H1 (cell line): ENCODE measurements at regions not wholly inside any gene's neighbourhood (a gene's known extent, or its start where the extent isn't known, plus 50 kb on each side); places are given as distances from the start of the nearest gene placed in this dataset.

Source experiments
- CTCF ChIA-PET: fragments of 300-600 bp; sonication (Branson Sonifier 250); formaldehyde crosslinking; loops from one replicate; lab custom pipeline; 2021; ENCODE audit not compliant: partially characterized antibody; lab: Charles Lee
- POLR2A ChIA-PET: fragments of 300-600 bp; sonication (Branson Sonifier 250); formaldehyde crosslinking; loops from one replicate; lab custom pipeline; 2021; ENCODE audit warnings: inconsistent platforms; ENCODE audit not compliant: partially characterized antibody; lab: Charles Lee
- DNase-seq, 2 experiments: peaks; one replicate each; pipeline versions ENCODE4 v3.0.0 to v3.0.0-alpha.2; 2010 to 2022; ENCODE audit warnings: low spot score in 2 of 2, low read depth in 1 of 2, mixed read lengths in 1 of 2
- FAIRE-seq: peaks from 2 replicates; lab custom pipeline; 2011; peaks lifted over from hg19 to GRCh38; lab: Jason Lieb, UNC
- H2AFZ ChIP-seq: 2 replicates; pipeline ENCODE4 v1.8.1; 2012; ENCODE audit warnings: low read length, inconsistent platforms
- H2AK5ac ChIP-seq: 2 replicates; pipeline ENCODE4 v1.6.1; 2013; ENCODE audit warnings: low read depth, low read length
- H2BK120ac ChIP-seq: replicated peaks from 2 replicates; pipeline ENCODE3; 2013; ENCODE audit warnings: low read depth, low read length, inconsistent platforms
- H2BK12ac ChIP-seq: 2 replicates; pipeline ENCODE4 v1.6.1; 2013; ENCODE audit warnings: low read depth, low read length
- H2BK15ac ChIP-seq: 2 replicates; pipeline ENCODE4 v1.6.1; 2013; ENCODE audit warnings: low read length
- H2BK20ac ChIP-seq: 2 replicates; pipeline ENCODE4 v1.6.1; 2013; ENCODE audit warnings: low read length
- H2BK5ac ChIP-seq: 2 replicates; pipeline ENCODE4 v1.6.1; 2013; ENCODE audit warnings: low read depth, low read length
- H3K14ac ChIP-seq: 2 replicates; pipeline ENCODE4 v1.6.1; 2013; ENCODE audit warnings: inconsistent platforms; ENCODE audit not compliant: insufficient read length
- H3K18ac ChIP-seq: 2 replicates; pipeline ENCODE4 v1.6.1; 2013; ENCODE audit warnings: low read length; ENCODE audit errors: extremely low read depth
- H3K23ac ChIP-seq: 2 replicates; pipeline ENCODE4 v1.6.1; 2013; ENCODE audit warnings: inconsistent platforms; ENCODE audit not compliant: insufficient read length
- H3K23me2 ChIP-seq: 2 replicates; pipeline ENCODE4 v1.6.1; 2013; ENCODE audit warnings: low read depth, low read length
- H3K27ac ChIP-seq: 2 replicates; pipeline ENCODE4 v1.6.1; 2011; ENCODE audit warnings: low read depth, low read length, inconsistent platforms
- H3K27me3 ChIP-seq, 4 experiments: replicated peaks in 1 of 4; 1 replicate in 1 of 4; 2 replicates in 3 of 4; pipeline versions ENCODE4 v1.6.1 to v1.8.1; 2011 to 2013; ENCODE audit warnings: low read length in 3 of 4, mild to moderate bottlenecking in 3 of 4, inconsistent platforms in 2 of 4, mixed read lengths in 2 of 4, moderate library complexity in 1 of 4; ENCODE audit not compliant: control insufficient read depth in 3 of 4, insufficient read depth in 3 of 4; ENCODE audit errors: extremely low read depth in 1 of 4
- H3K36me3 ChIP-seq, 4 experiments: 2 replicates each; pipeline versions ENCODE4 v1.6.1 to v1.8.1; 2011 to 2013; ENCODE audit warnings: mild to moderate bottlenecking in 4 of 4, low read length in 3 of 4, moderate library complexity in 2 of 4, control low read depth in 1 of 4, inconsistent platforms in 1 of 4; ENCODE audit not compliant: insufficient read depth in 4 of 4, control insufficient read depth in 2 of 4
- H3K4ac ChIP-seq: replicated peaks from 2 replicates; pipeline ENCODE3; 2013; ENCODE audit warnings: low read length, low read depth, mixed read lengths, inconsistent platforms; ENCODE audit not compliant: insufficient read length
- H3K4me1 ChIP-seq, 4 experiments: replicated peaks in 1 of 4; 1 replicate in 1 of 4; 2 replicates in 3 of 4; pipeline versions ENCODE4 v1.6.1 to v1.8.1; 2011 to 2013; ENCODE audit warnings: low read length in 3 of 4, inconsistent platforms in 2 of 4, mixed read lengths in 1 of 4; ENCODE audit not compliant: insufficient read depth in 4 of 4, control insufficient read depth in 3 of 4
- H3K4me2 ChIP-seq, 2 experiments: 2 replicates each; pipeline versions ENCODE4 v1.6.1 to v1.8.1; 2011 to 2013; ENCODE audit warnings: low read depth in 2 of 2, low read length in 2 of 2, control low read depth in 1 of 2, inconsistent platforms in 1 of 2, mild to moderate bottlenecking in 1 of 2; ENCODE audit not compliant: insufficient read depth in 1 of 2
- H3K4me3 ChIP-seq, 4 experiments: fragments of 200-600, 300-600 bp in 1 of 4; sonication (generic), shearing (Covaris generic), sonication (Bioruptor Twin) in 1 of 4; 2 replicates each; pipeline versions ENCODE4 v1.5.1 to v1.8.1; 2011 to 2016; ENCODE audit warnings: low read length in 4 of 4, low read depth in 3 of 4, control low read depth in 2 of 4, inconsistent platforms in 2 of 4, mild to moderate bottlenecking in 2 of 4, mixed read lengths in 1 of 4, moderate library complexity in 1 of 4; ENCODE audit not compliant: insufficient read depth in 2 of 4; ENCODE audit errors: extremely low read depth in 1 of 4
- H3K56ac ChIP-seq: replicated peaks from 2 replicates; pipeline ENCODE3; 2013; ENCODE audit warnings: low read depth, mild to moderate bottlenecking, mixed read lengths, low read length, inconsistent platforms; ENCODE audit not compliant: insufficient read length
- H3K79me1 ChIP-seq: 2 replicates; pipeline ENCODE4 v1.6.1; 2013; ENCODE audit warnings: low read depth, low read length, control low read depth
- H3K79me2 ChIP-seq, 2 experiments: 2 replicates each; pipeline versions ENCODE4 v1.6.1 to v1.8.1; 2012 to 2013; ENCODE audit warnings: low read length in 2 of 2, mild to moderate bottlenecking in 2 of 2, inconsistent platforms in 1 of 2; ENCODE audit not compliant: insufficient read depth in 2 of 2, control insufficient read depth in 1 of 2
- H3K9ac ChIP-seq, 4 experiments: replicated peaks in 1 of 4; 1 replicate in 1 of 4; 2 replicates in 3 of 4; pipeline versions ENCODE4 v1.6.1 to v1.8.1; 2011 to 2013; ENCODE audit warnings: low read depth in 3 of 4, low read length in 3 of 4, control low read depth in 2 of 4, mild to moderate bottlenecking in 2 of 4, moderate library complexity in 2 of 4, inconsistent platforms in 1 of 4; ENCODE audit errors: extremely low read depth in 1 of 4
- H3K9me3 ChIP-seq, 2 experiments: 2 replicates each; pipeline versions ENCODE4 v1.6.1 to v1.8.1; 2012 to 2013; ENCODE audit warnings: mild to moderate bottlenecking in 2 of 2, moderate library complexity in 2 of 2, control low read depth in 1 of 2, inconsistent platforms in 1 of 2, low read depth in 1 of 2, low read length in 1 of 2, mixed read lengths in 1 of 2; ENCODE audit not compliant: insufficient read depth in 2 of 2
- H4K20me1 ChIP-seq, 2 experiments: replicated peaks in 1 of 2; 2 replicates each; pipeline versions ENCODE3 to v1.8.1; 2011 to 2013; ENCODE audit warnings: inconsistent platforms in 2 of 2, low read length in 2 of 2, mild to moderate bottlenecking in 1 of 2; ENCODE audit not compliant: insufficient read depth in 2 of 2, control insufficient read depth in 1 of 2
- H4K5ac ChIP-seq: 2 replicates; pipeline ENCODE4 v1.6.1; 2013; ENCODE audit warnings: low read length, low read depth, mixed read lengths, inconsistent platforms; ENCODE audit not compliant: insufficient read length
- H4K8ac ChIP-seq: 2 replicates; pipeline ENCODE4 v1.8.0; 2013; ENCODE audit warnings: mild to moderate bottlenecking, moderate library complexity, low read length, inconsistent platforms; ENCODE audit not compliant: insufficient read depth; ENCODE audit errors: extremely low read depth
- H4K91ac ChIP-seq: replicated peaks from 2 replicates; pipeline ENCODE3; 2013; ENCODE audit warnings: low read length, mixed read lengths, inconsistent platforms; ENCODE audit not compliant: insufficient read length
- BACH1 ChIP-seq: IDR thresholded peaks from 2 replicates; pipeline ENCODE4 v1.6.1; 2012; ENCODE audit warnings: low read length, improper control_type of control experiment
- BCL11A ChIP-seq, 2 experiments: IDR thresholded peaks; one replicate each; pipeline ENCODE4 v1.6.1; 2011; ENCODE audit warnings: low read depth in 2 of 2, low read length in 2 of 2, mild to moderate bottlenecking in 2 of 2
- CBX8 ChIP-seq: fragments of 300-800, 300-1000 bp; sonication (generic); IDR thresholded peaks from 2 replicates; pipeline ENCODE4 v1.7.1; 2016; ENCODE audit warnings: low read depth, low read length, borderline replicate concordance
- CHD1 ChIP-seq: IDR thresholded peaks from 2 replicates; pipeline ENCODE4 v1.6.1; 2012; ENCODE audit warnings: low read depth, low read length, improper control_type of control experiment
- FOSL1 ChIP-seq: IDR thresholded peaks from 2 replicates; pipeline ENCODE4 v1.6.1; 2011; ENCODE audit warnings: mild to moderate bottlenecking, low read depth, low read length, moderate library complexity; ENCODE audit not compliant: insufficient read depth
- GTF2F1 ChIP-seq: IDR thresholded peaks from 2 replicates; pipeline ENCODE4 v1.6.1; 2012; ENCODE audit warnings: low read depth, low read length, improper control_type of control experiment, borderline replicate concordance
- RAD21 ChIP-seq, 2 experiments: IDR thresholded peaks in 1 of 2; conservative IDR thresholded peaks in 1 of 2; 2 replicates each; pipeline ENCODE4 v1.6.1; 2011; ENCODE audit warnings: low read depth in 2 of 2, low read length in 2 of 2, improper control_type of control experiment in 1 of 2, inconsistent platforms in 1 of 2, mild to moderate bottlenecking in 1 of 2, moderate library complexity in 1 of 2
- SAP30 ChIP-seq: fragments of 300-600 bp; sonication (generic); IDR thresholded peaks from 2 replicates; pipeline ENCODE4 v1.7.1; 2012; ENCODE audit warnings: low read length, moderate library complexity, mild to moderate bottlenecking, inconsistent platforms; ENCODE audit not compliant: insufficient read depth, insufficient replicate concordance
- SUZ12 ChIP-seq: fragments of 200-600 bp; sonication (generic); IDR thresholded peaks from 2 replicates; pipeline ENCODE4 v1.6.1; 2012; ENCODE audit warnings: mild to moderate bottlenecking, inconsistent platforms, low read length, moderate library complexity, mixed read lengths
- WGBS, 2 experiments: shearing (Covaris generic) in 1 of 2; methylation state at CpG; one replicate each; pipeline versions ENCODE4 v1.1.6 to v1.1.7; 2013 to 2015; ENCODE audit warnings: low lambda C conversion rate in 2 of 2, mixed read lengths in 2 of 2, inconsistent platforms in 1 of 2, low coverage in 1 of 2, missing lambda C conversion rate in 1 of 2; ENCODE audit not compliant: insufficient replicate concordance in 2 of 2, insufficient coverage in 1 of 2, insufficient read length in 1 of 2; ENCODE audit errors: extremely low coverage in 1 of 2, missing lambda C conversion rate in 1 of 2; 5-methylcytosine and 5-hydroxymethylcytosine counted together
- TF ChIP-seq, protein P1 (sequence below): IDR thresholded peaks from 2 replicates; pipeline ENCODE4 v1.6.1; 2011; ENCODE audit warnings: low read length, improper control_type of control experiment
- TF ChIP-seq, protein P2 (sequence below): IDR thresholded peaks from 2 replicates; pipeline ENCODE4 v1.6.1; 2012; ENCODE audit warnings: low read length, inconsistent platforms

DNA sequence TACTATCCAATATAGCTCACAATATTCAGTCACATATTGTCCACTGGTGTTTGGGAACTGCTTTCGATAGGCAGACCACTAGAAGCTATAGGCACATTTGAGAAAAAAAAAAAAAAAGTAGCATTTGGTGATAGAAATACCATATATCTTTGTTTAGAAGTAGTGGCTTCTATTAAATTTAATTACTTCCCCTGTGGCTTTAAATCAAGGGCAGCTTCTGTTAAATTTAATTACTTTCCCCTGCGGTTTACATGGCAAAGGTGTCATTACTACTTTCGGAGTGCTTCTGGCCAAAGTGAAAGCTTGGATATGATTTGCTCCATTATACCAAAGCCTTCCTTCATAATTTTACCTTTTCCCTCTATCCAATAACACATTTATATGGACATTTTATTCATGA, 229.9 kb downstream of the TTLL7 start:
- Histone ChIP-seq H3K4me2 (no peak overlapping the region), H3K4me1 (no peaks in the 10 kb centered on the region; a peak in 2 of 7 replicates), H3K14ac (no peak overlapping the region), H4K5ac (no peak overlapping the region), H4K8ac (no peak overlapping the region), H2BK15ac (no peak overlapping the region), H3K79me1 (no peaks in the 10 kb centered on the region), H3K9ac (no peak overlapping the region), H3K23me2 (0 out of 2 replicates have a peak, but pooled peaks cover 2% of the 10 kb centered on the region), H2AFZ (no peak overlapping the region), H2BK20ac (no peak overlapping the region), H4K20me1 (no peaks in the 10 kb centered on the region), H3K4me3 (no peak overlapping the region), H3K79me2 (no peaks in the 10 kb centered on the region), H2BK5ac (no peak overlapping the region), H3K27me3 (no peaks in the 10 kb centered on the region), H2BK12ac (no peak overlapping the region), H3K18ac (no peak overlapping the region), H3K36me3 (no peaks in the 10 kb centered on the region), H3K4ac (no peak overlapping the region), H4K91ac (no peak overlapping the region), H3K9me3 (no peaks in the 10 kb centered on the region; a peak in 1 of 4 replicates), H2BK120ac (no peak overlapping the region), H2AK5ac (no peak overlapping the region), H3K27ac (no peak overlapping the region), H3K23ac (no peak overlapping the region), H3K56ac (no peak overlapping the region)
- ChIA-PET CTCF (interaction anchor here (1.4 to 1.5 kb wide), 3 partner anchors 9 to 66 kb away, joined by 4 read pairs; no protein-coding TSS in a partner anchor), POLR2A (no interaction called here)
- DNase-seq = no peak
- WGBS, 2 experiments = 91% methylated on average over 3 of the region's 3 CpGs; no CpG with 5 or more reads in 1 of the 2 experiments
- FAIRE-seq = no peak
- TF ChIP-seq CHD1 = no peak
- TF ChIP-seq, protein P1, sequence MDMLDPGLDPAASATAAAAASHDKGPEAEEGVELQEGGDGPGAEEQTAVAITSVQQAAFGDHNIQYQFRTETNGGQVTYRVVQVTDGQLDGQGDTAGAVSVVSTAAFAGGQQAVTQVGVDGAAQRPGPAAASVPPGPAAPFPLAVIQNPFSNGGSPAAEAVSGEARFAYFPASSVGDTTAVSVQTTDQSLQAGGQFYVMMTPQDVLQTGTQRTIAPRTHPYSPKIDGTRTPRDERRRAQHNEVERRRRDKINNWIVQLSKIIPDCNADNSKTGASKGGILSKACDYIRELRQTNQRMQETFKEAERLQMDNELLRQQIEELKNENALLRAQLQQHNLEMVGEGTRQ = no peak
- no peak for TF ChIP-seq BACH1
- TF ChIP-seq GTF2F1 = no peak
- no peak for TF ChIP-seq RAD21 (IDR thresholded peaks at IDR 0.05 in 1 of 2, conservative IDR thresholded peaks at IDR 0.05 in 1 of 2; ENCODE audit: low read depth in 2 of 2, low read length in 2 of 2)
- no peak for TF ChIP-seq FOSL1
- no peak for TF ChIP-seq BCL11A (IDR thresholded peaks at IDR 0.05; ENCODE audit: low read depth in 2 of 2, low read length in 2 of 2)
- no peak for TF ChIP-seq SAP30
- no peak for TF ChIP-seq SUZ12
- TF ChIP-seq CBX8 = no peak
- TF ChIP-seq, protein P2, sequence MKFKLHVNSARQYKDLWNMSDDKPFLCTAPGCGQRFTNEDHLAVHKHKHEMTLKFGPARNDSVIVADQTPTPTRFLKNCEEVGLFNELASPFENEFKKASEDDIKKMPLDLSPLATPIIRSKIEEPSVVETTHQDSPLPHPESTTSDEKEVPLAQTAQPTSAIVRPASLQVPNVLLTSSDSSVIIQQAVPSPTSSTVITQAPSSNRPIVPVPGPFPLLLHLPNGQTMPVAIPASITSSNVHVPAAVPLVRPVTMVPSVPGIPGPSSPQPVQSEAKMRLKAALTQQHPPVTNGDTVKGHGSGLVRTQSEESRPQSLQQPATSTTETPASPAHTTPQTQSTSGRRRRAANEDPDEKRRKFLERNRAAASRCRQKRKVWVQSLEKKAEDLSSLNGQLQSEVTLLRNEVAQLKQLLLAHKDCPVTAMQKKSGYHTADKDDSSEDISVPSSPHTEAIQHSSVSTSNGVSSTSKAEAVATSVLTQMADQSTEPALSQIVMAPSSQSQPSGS = no peak
